Activated CD4-positive, alpha-beta memory T cell treated with anti-CD3 and anti-CD28 coated beads for 36 hours (primary cell): ENCODE measurements at regions not wholly inside any gene's neighbourhood (a gene's known extent, or its start where the extent isn't known, plus 50 kb on each side); places are given as distances from the start of the nearest gene placed in this dataset.
"Not testable (repeated sequence)": the region's sequence is repeated elsewhere in the genome, so short reads cannot be mapped to it uniquely, and the experiment has no call there.

Experiments
- CTCF ChIA-PET: fragments of 350-600 bp; sonication (Branson Sonifier 250); formaldehyde crosslinking; loops from one replicate; lab custom pipeline; 2021; ENCODE audit warnings: antibody characterized with exemption, inconsistent platforms; lab: Charles Lee
- POLR2A ChIA-PET: fragments of 350-600 bp; sonication (Branson Sonifier 250); formaldehyde crosslinking; loops from one replicate; lab custom pipeline; 2021; ENCODE audit warnings: antibody characterized with exemption; lab: Charles Lee
- DNase-seq: peaks from one replicate; pipeline ENCODE4 v3.0.0-alpha.2; 2020
- H3K27ac Mint-ChIP-seq: one replicate; pipeline ENCODE4 v1.8.0; 2021; ENCODE audit warnings: mixed read lengths
- H3K27me3 Mint-ChIP-seq: one replicate; pipeline ENCODE4 v1.8.0; 2021; ENCODE audit warnings: mixed read lengths
- H3K36me3 Mint-ChIP-seq: one replicate; pipeline ENCODE4 v1.8.0; 2021; ENCODE audit warnings: mixed read lengths
- H3K4me1 Mint-ChIP-seq: one replicate; pipeline ENCODE4 v1.8.0; 2021; ENCODE audit warnings: low read depth, mixed read lengths
- H3K4me3 Mint-ChIP-seq: one replicate; pipeline ENCODE4 v1.8.0; 2021; ENCODE audit warnings: mild to moderate bottlenecking, mixed read lengths
- H3K9me3 Mint-ChIP-seq: one replicate; pipeline ENCODE4 v1.8.0; 2021; ENCODE audit warnings: mixed read lengths
- intact Hi-C: fragments of 100-400 bp; cut with micrococcal nuclease; formaldehyde crosslinking; loops from one replicate; pipeline ENCODE4 v1.15.1; 2023

- H3K27me3 Mint-ChIP-seq: no peaks in the 10 kb centered on the region
- POLR2A ChIA-PET: no interaction called here
- no peak overlapping the region for H3K4me3 Mint-ChIP-seq
- no peak for DNase-seq
- CTCF ChIA-PET: no interaction called here
- intact Hi-C loops: no loop called here
- no peaks in the 10 kb centered on the region for H3K36me3 Mint-ChIP-seq
- H3K27ac Mint-ChIP-seq: no peak overlapping the region
- no peaks in the 10 kb centered on the region for H3K4me1 Mint-ChIP-seq
- H3K9me3 Mint-ChIP-seq: peaks cover 25% of the 10 kb centered on the region
These were observed 1589.9 kb upstream of the DDX18 start for GRCh38 chr2:116224610-116225009.

- no peak overlapping the region for H3K4me3 Mint-ChIP-seq
- intact Hi-C loops: no loop called here
- H3K27me3 Mint-ChIP-seq: no peaks in the 10 kb centered on the region
- peaks cover 22% of the 10 kb centered on the region for H3K9me3 Mint-ChIP-seq
- CTCF ChIA-PET: no interaction called here
- no peaks in the 10 kb centered on the region for H3K36me3 Mint-ChIP-seq
- H3K27ac Mint-ChIP-seq: no peak overlapping the region
- no peaks in the 10 kb centered on the region for H3K4me1 Mint-ChIP-seq
- no peak for DNase-seq
- POLR2A ChIA-PET: no interaction called here
These were observed 1576.0 kb upstream of the DDX18 start for GRCh38 chr2:116238511-116238910.

DNA sequence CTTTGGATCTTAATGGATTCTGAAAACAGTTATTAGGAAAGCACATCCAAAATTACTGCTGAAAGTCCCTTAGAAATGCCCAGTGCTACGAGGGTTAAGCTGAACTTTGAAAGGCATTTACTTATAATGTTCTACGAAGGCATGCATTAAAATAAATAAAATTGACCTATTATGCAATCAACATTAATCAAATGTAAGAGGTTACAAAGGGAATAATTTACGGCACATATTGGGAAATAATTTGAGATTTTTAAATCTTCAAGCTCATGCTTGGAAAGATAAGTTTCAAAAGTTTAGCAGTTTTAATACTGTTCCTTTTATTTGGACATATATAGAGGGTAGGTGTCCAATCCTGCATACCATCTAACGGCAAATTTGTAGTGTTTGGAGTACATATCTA lies 1564.1 kb upstream of the DDX18 start:
- intact Hi-C loops: no loop called here
- CTCF ChIA-PET: no interaction called here
- H3K4me1 Mint-ChIP-seq: no peaks in the 10 kb centered on the region
- H3K4me3 Mint-ChIP-seq: no peak overlapping the region
- no peak for DNase-seq
- peaks cover 29% of the 10 kb centered on the region for H3K9me3 Mint-ChIP-seq
- H3K36me3 Mint-ChIP-seq: no peaks in the 10 kb centered on the region
- no peaks in the 10 kb centered on the region for H3K27me3 Mint-ChIP-seq
- POLR2A ChIA-PET: no interaction called here
- no peak overlapping the region for H3K27ac Mint-ChIP-seq

DNA sequence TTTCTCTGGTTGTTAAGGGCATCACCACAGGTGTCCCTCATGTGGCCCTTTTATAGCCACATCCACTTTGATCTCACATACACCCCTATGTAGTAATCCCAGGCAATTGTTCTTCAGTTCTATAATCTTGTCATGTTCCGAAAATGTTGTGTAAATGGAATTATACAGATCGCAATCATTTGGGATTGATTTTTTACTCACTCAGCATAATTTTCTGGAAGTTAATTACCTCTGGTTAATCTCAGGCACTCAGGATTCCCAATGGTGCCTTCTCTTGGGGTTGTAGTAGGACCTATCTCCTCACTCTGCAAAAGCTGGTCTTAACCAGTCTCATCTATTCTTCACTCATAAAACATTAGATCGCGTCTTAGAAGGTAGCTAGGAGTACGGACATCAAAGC lies 1549.6 kb upstream of the DDX18 start:
- H3K4me3 Mint-ChIP-seq: no peak overlapping the region
- DNase-seq: no peak
- intact Hi-C loops: no loop called here
- POLR2A ChIA-PET: no interaction called here
- H3K36me3 Mint-ChIP-seq: no peaks in the 10 kb centered on the region
- CTCF ChIA-PET: no interaction called here
- H3K9me3 Mint-ChIP-seq: peaks cover 51% of the 10 kb centered on the region
- no peak overlapping the region for H3K27ac Mint-ChIP-seq
- H3K4me1 Mint-ChIP-seq: no peaks in the 10 kb centered on the region
- H3K27me3 Mint-ChIP-seq: no peaks in the 10 kb centered on the region

GRCh38 chr2:116269040-116269439 lies 1545.5 kb upstream of the DDX18 start:
- Mint-ChIP-seq H3K27me3 (no peaks in the 10 kb centered on the region), H3K27ac (no peak overlapping the region), H3K4me1 (no peaks in the 10 kb centered on the region), H3K4me3 (no peak overlapping the region), H3K36me3 (no peaks in the 10 kb centered on the region), H3K9me3 (peaks cover 28% of the 10 kb centered on the region)
- POLR2A ChIA-PET: no interaction called here
- intact Hi-C loops: no loop called here
- DNase-seq: no peak
- CTCF ChIA-PET: no interaction called here

GRCh38 chr2:116304328-116304727 lies 1510.2 kb upstream of the DDX18 start:
- CTCF ChIA-PET: no interaction called here
- intact Hi-C loops: no loop called here
- no peaks in the 10 kb centered on the region for H3K27me3 Mint-ChIP-seq
- no peak overlapping the region for H3K4me3 Mint-ChIP-seq
- no peak for DNase-seq
- POLR2A ChIA-PET: no interaction called here
- peaks cover 10% of the 10 kb centered on the region for H3K9me3 Mint-ChIP-seq
- no peaks in the 10 kb centered on the region for H3K4me1 Mint-ChIP-seq
- H3K36me3 Mint-ChIP-seq: no peaks in the 10 kb centered on the region
- H3K27ac Mint-ChIP-seq: no peak overlapping the region

DNA sequence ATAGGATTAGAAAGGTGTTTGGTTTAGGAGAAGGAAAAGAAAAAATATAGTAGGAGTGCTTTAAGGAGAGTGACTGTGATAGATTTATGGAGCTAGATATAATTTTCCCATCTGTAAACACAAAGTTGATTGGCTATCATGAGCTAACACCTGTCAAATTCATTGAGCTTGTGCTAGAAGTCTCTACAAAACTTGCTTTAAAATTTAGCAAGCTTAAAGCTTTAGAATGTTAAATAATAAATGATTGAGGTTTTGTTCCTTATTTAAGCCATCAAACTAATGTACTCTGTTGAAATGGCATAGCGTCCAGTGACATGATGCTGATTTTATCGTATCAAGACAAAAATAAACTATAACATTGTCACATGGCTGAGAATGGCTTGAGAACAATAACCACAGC lies 1497.4 kb upstream of the DDX18 start:
- intact Hi-C loops: no loop called here
- H3K4me3 Mint-ChIP-seq: no peak overlapping the region
- no peaks in the 10 kb centered on the region for H3K4me1 Mint-ChIP-seq
- no peak for DNase-seq
- ChIA-PET CTCF (no interaction called here), POLR2A (no interaction called here)
- H3K27ac Mint-ChIP-seq: no peak overlapping the region
- H3K9me3 Mint-ChIP-seq: peaks cover 17% of the 10 kb centered on the region
- H3K27me3 Mint-ChIP-seq: no peaks in the 10 kb centered on the region
- no peaks in the 10 kb centered on the region for H3K36me3 Mint-ChIP-seq

DNA sequence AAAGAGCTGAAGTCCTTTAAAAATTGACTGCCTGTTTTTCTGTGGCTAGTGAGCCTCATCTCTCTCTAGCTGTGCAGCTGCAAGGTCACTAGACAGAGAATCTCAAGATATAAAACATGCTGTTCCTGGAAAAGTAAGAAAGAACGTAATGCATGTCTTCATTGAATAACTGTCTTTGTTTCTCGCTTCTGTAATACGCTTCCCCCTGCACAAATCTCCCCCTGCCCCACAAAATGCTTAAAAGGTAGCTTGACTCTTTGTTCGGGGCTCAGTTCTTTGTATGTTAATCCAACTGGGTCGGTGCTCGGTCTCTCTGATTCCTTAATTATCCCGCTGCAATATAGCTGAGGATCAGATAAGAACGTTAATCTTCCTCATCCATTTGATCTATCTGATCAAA lies 1495.9 kb upstream of the DDX18 start:
- intact Hi-C loops, H3K4me3 Mint-ChIP-seq, DNase-seq, H3K4me1 Mint-ChIP-seq, H3K27ac Mint-ChIP-seq, CTCF ChIA-PET, H3K27me3 Mint-ChIP-seq, POLR2A ChIA-PET, H3K36me3 Mint-ChIP-seq: not testable (repeated sequence)
- H3K9me3 Mint-ChIP-seq: peaks cover 17% of the 10 kb centered on the region

DNA sequence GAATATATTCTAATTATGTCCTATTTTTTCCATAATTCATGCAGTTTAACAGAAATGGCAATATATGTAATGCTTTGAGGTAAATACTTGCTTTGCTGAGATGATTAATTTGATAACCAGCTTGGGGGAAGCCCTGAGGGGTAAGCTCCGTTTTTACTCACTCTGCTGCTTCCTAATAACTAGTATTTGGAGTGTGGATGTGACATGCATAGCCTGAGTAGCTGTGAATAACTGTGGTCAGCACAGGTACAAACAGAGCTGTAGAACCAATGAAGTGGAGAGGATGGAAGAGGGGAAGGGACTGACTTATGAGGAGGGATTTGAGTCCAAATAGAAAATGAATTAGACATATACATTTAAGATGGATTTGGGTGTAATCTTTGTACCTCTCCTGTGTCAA lies 1495.5 kb upstream of the DDX18 start:
- H3K27ac Mint-ChIP-seq: no peak overlapping the region
- CTCF ChIA-PET: no interaction called here
- no peaks in the 10 kb centered on the region for H3K36me3 Mint-ChIP-seq
- POLR2A ChIA-PET: no interaction called here
- H3K27me3 Mint-ChIP-seq: no peaks in the 10 kb centered on the region
- intact Hi-C loops: no loop called here
- no peaks in the 10 kb centered on the region for H3K4me1 Mint-ChIP-seq
- peaks cover 17% of the 10 kb centered on the region for H3K9me3 Mint-ChIP-seq
- no peak overlapping the region for H3K4me3 Mint-ChIP-seq
- no peak for DNase-seq

GRCh38 chr2:116319935-116320334 lies 1494.6 kb upstream of the DDX18 start:
- peaks cover 17% of the 10 kb centered on the region for H3K9me3 Mint-ChIP-seq
- no peaks in the 10 kb centered on the region for H3K36me3 Mint-ChIP-seq
- no peak overlapping the region for H3K4me3 Mint-ChIP-seq
- no peak for DNase-seq
- H3K27ac Mint-ChIP-seq: no peak overlapping the region
- CTCF ChIA-PET: no interaction called here
- POLR2A ChIA-PET: no interaction called here
- H3K4me1 Mint-ChIP-seq: no peaks in the 10 kb centered on the region
- H3K27me3 Mint-ChIP-seq: no peaks in the 10 kb centered on the region
- intact Hi-C loops: no loop called here

DNA sequence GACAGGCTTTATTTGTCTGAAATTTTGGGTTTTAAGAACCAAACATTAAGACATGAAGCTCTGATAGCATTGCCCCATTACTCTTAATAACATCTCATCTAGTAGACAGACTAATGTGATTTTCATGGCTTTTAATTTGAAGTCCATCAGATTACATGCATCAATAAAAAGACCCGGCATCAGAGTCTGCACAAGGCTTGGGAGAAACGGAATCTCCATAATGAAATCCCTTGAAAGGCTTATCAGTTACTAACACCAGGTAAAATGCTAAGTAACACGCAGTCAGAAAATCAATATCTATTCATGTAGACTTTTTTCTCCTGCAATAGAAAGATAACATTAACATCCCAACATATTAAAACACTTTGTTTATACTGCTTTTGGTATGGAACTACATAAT lies 1485.2 kb upstream of the DDX18 start:
- Mint-ChIP-seq H3K36me3 (no peaks in the 10 kb centered on the region), H3K27ac (no peak overlapping the region), H3K27me3 (no peaks in the 10 kb centered on the region), H3K9me3 (peaks cover 34% of the 10 kb centered on the region), H3K4me3 (no peak overlapping the region), H3K4me1 (no peaks in the 10 kb centered on the region)
- ChIA-PET POLR2A (no interaction called here), CTCF (no interaction called here)
- intact Hi-C loops: no loop called here
- no peak for DNase-seq

DNA sequence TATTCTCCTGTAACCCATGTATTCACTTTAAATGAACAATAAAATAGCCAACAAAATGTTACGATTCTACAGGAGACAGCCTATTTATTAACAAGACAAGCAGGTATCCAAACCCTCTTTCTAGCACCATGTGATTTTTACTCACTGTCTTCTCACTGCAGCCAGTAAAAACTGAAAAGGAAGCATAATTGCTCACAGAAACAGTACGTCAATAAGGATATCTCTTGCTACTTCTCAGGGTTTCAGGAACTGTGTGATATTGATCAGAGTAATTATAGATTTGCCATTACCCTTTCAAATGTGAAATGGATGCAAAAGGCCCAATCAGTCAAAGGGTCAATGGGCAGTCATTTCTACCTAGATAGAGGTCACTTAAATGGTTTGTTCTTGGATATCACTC lies 1473.8 kb upstream of the DDX18 start:
- no peak overlapping the region for H3K27ac Mint-ChIP-seq
- intact Hi-C loops: no loop called here
- no peaks in the 10 kb centered on the region for H3K27me3 Mint-ChIP-seq
- no peak for DNase-seq
- peaks cover 23% of the 10 kb centered on the region for H3K9me3 Mint-ChIP-seq
- H3K4me3 Mint-ChIP-seq: no peak overlapping the region
- ChIA-PET CTCF (no interaction called here), POLR2A (no interaction called here)
- H3K36me3 Mint-ChIP-seq: no peaks in the 10 kb centered on the region
- H3K4me1 Mint-ChIP-seq: no peaks in the 10 kb centered on the region

- Mint-ChIP-seq H3K27me3 (no peaks in the 10 kb centered on the region), H3K27ac (no peak overlapping the region), H3K4me3 (no peak overlapping the region), H3K9me3 (peaks cover 21% of the 10 kb centered on the region), H3K36me3 (no peaks in the 10 kb centered on the region), H3K4me1 (no peaks in the 10 kb centered on the region)
- no peak for DNase-seq
- CTCF ChIA-PET: no interaction called here
- intact Hi-C loops: no loop called here
- POLR2A ChIA-PET: no interaction called here
These were observed 1448.3 kb upstream of the DDX18 start for GRCh38 chr2:116366212-116366611.

DNA sequence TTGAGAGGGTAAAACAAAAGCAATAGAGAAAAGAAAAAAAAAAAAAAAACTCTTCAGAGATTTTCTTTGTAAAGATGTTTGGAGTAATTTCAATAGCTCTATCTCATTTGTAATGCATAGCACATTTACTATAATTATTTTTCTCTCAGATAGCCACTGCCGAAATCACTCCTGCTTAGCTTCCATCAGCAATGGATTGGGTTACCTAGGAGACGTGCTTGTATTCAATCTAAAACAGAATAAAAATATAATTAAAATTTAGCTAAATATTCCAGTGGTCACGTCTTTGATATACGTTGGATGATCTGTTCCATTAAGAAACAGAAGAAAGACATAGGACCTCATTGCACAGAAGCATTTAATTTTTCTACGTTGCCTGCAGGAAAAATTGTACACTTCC lies 1435.7 kb upstream of the DDX18 start:
- ChIA-PET POLR2A (no interaction called here), CTCF (no interaction called here)
- no peak for DNase-seq
- H3K27me3 Mint-ChIP-seq: no peaks in the 10 kb centered on the region
- no peak overlapping the region for H3K27ac Mint-ChIP-seq
- H3K4me1 Mint-ChIP-seq: no peaks in the 10 kb centered on the region
- H3K9me3 Mint-ChIP-seq: peaks cover 17% of the 10 kb centered on the region
- H3K36me3 Mint-ChIP-seq: no peaks in the 10 kb centered on the region
- H3K4me3 Mint-ChIP-seq: no peak overlapping the region
- intact Hi-C loops: no loop called here
